ENCODE measurements at regions not wholly inside any gene's neighbourhood (a gene's known extent, or its start where the extent isn't known, plus 50 kb on each side); places are given as distances from the start of the nearest gene placed in this dataset.
"Not testable (repeated sequence)": the region's sequence is repeated elsewhere in the genome, so short reads cannot be mapped to it uniquely, and the experiment has no call there.

- Mint-ChIP-seq H3K27me3 (no peaks in the 10 kb centered on the region), H3K27ac (no peak overlapping the region), H3K36me3 (no peaks in the 10 kb centered on the region), H3K9me3 (ENCODE audit: low read depth) (no peaks in the 10 kb centered on the region), H3K4me1 (peaks cover 8% of the 10 kb centered on the region), H3K4me3 (no peak overlapping the region)
- DNase-seq = no peak
- CTCF ChIA-PET = no interaction called here
- ATAC-seq = no peak
Observed at GRCh38 chr6:14547284-14547998, 429.9 kb downstream of the CD83 start.

GRCh38 chr6:14549304-14549770, 431.8 kb downstream of the CD83 start:
- no peak overlapping the region for H3K27ac Mint-ChIP-seq
- CTCF ChIA-PET = no interaction called here
- H3K27me3 Mint-ChIP-seq = no peaks in the 10 kb centered on the region

GRCh38 chr6:14549871-14550270, 432.3 kb downstream of the CD83 start:
- Mint-ChIP-seq H3K4me3 (no peak overlapping the region), H3K36me3 (no peaks in the 10 kb centered on the region), H3K27me3 (no peaks in the 10 kb centered on the region), H3K27ac (no peak overlapping the region), H3K4me1 (no peaks in the 10 kb centered on the region), H3K9me3 (ENCODE audit: low read depth) (no peaks in the 10 kb centered on the region)
- ATAC-seq (no peak), DNase-seq (no peak)
- CTCF ChIA-PET = no interaction called here

More at GRCh38 chr6:14549304-14549770, 431.8 kb downstream of the CD83 start:
- Mint-ChIP-seq H3K4me1 (no peaks in the 10 kb centered on the region), H3K9me3 (ENCODE audit: low read depth) (no peaks in the 10 kb centered on the region), H3K4me3 (no peak overlapping the region), H3K36me3 (no peaks in the 10 kb centered on the region)
- DNase-seq (no peak), ATAC-seq (no peak)

- CTCF ChIA-PET = no interaction called here
Observed at GRCh38 chr6:14550410-14550809, 432.8 kb downstream of the CD83 start.

GRCh38 chr6:14550822-14551221, 433.2 kb downstream of the CD83 start:
- Mint-ChIP-seq H3K27ac (no peak overlapping the region), H3K4me1 (no peaks in the 10 kb centered on the region), H3K9me3 (ENCODE audit: low read depth) (no peaks in the 10 kb centered on the region), H3K4me3 (no peak overlapping the region), H3K36me3 (no peaks in the 10 kb centered on the region), H3K27me3 (no peaks in the 10 kb centered on the region)
- DNase-seq (no peak), ATAC-seq (no peak)
- CTCF ChIA-PET = no interaction called here

More at GRCh38 chr6:14550410-14550809, 432.8 kb downstream of the CD83 start:
- ATAC-seq (no peak), DNase-seq (no peak)
- Mint-ChIP-seq H3K4me1 (no peaks in the 10 kb centered on the region), H3K27me3 (no peaks in the 10 kb centered on the region), H3K27ac (no peak overlapping the region), H3K36me3 (no peaks in the 10 kb centered on the region), H3K4me3 (no peak overlapping the region), H3K9me3 (ENCODE audit: low read depth) (no peaks in the 10 kb centered on the region)

GRCh38 chr6:14551601-14552000, 434.0 kb downstream of the CD83 start:
- DNase-seq; ATAC-seq; H3K27ac Mint-ChIP-seq; CTCF ChIA-PET; H3K4me1 Mint-ChIP-seq; H3K36me3 Mint-ChIP-seq; H3K27me3 Mint-ChIP-seq; H3K4me3 Mint-ChIP-seq; H3K9me3 Mint-ChIP-seq (ENCODE audit: low read depth): not testable (repeated sequence)

GRCh38 chr6:14552891-14553290, 435.3 kb downstream of the CD83 start:
- DNase-seq (no peak), ATAC-seq (no peak)
- CTCF ChIA-PET = no interaction called here
- Mint-ChIP-seq H3K36me3 (no peaks in the 10 kb centered on the region), H3K27me3 (no peaks in the 10 kb centered on the region), H3K9me3 (ENCODE audit: low read depth) (no peaks in the 10 kb centered on the region), H3K27ac (no peak overlapping the region), H3K4me3 (no peak overlapping the region), H3K4me1 (no peaks in the 10 kb centered on the region)

GRCh38 chr6:14553515-14553914, 435.9 kb downstream of the CD83 start:
- CTCF ChIA-PET = no interaction called here
- Mint-ChIP-seq H3K4me1 (no peaks in the 10 kb centered on the region), H3K4me3 (no peak overlapping the region), H3K36me3 (no peaks in the 10 kb centered on the region), H3K9me3 (ENCODE audit: low read depth) (no peaks in the 10 kb centered on the region), H3K27ac (no peak overlapping the region), H3K27me3 (no peaks in the 10 kb centered on the region)
- no peak for DNase-seq
- no peak for ATAC-seq

GRCh38 chr6:14555804-14556203, 438.2 kb downstream of the CD83 start:
- Mint-ChIP-seq H3K4me3 (no peak overlapping the region), H3K9me3 (ENCODE audit: low read depth) (no peaks in the 10 kb centered on the region), H3K4me1 (no peaks in the 10 kb centered on the region), H3K36me3 (no peaks in the 10 kb centered on the region), H3K27me3 (no peaks in the 10 kb centered on the region), H3K27ac (no peak overlapping the region)
- DNase-seq (no peak), ATAC-seq (no peak)
- CTCF ChIA-PET = no interaction called here

- Mint-ChIP-seq H3K4me3 (no peak overlapping the region), H3K4me1 (no peaks in the 10 kb centered on the region), H3K36me3 (peaks cover 6% of the 10 kb centered on the region), H3K27ac (no peak overlapping the region), H3K9me3 (ENCODE audit: low read depth) (no peaks in the 10 kb centered on the region), H3K27me3 (no peaks in the 10 kb centered on the region)
- no peak for DNase-seq
- ATAC-seq = no peak
- CTCF ChIA-PET = no interaction called here
Observed at GRCh38 chr6:14559746-14560536, 442.4 kb downstream of the CD83 start.

- DNase-seq; H3K4me3 Mint-ChIP-seq; H3K9me3 Mint-ChIP-seq (ENCODE audit: low read depth); H3K4me1 Mint-ChIP-seq; ATAC-seq; H3K27ac Mint-ChIP-seq; CTCF ChIA-PET; H3K27me3 Mint-ChIP-seq; H3K36me3 Mint-ChIP-seq: not testable (repeated sequence)
Observed at GRCh38 chr6:14561563-14561962, 444.0 kb downstream of the CD83 start.

- peaks cover 5% of the 10 kb centered on the region for H3K27me3 Mint-ChIP-seq
- H3K4me1 Mint-ChIP-seq = peaks cover 3% of the 10 kb centered on the region
- H3K9me3 Mint-ChIP-seq (ENCODE audit: low read depth) = no peaks in the 10 kb centered on the region
- peaks cover 4% of the 10 kb centered on the region for H3K36me3 Mint-ChIP-seq
- H3K27ac Mint-ChIP-seq = no peak overlapping the region
- ATAC-seq (no peak), DNase-seq (no peak)
- CTCF ChIA-PET = no interaction called here
- no peak overlapping the region for H3K4me3 Mint-ChIP-seq
Observed at GRCh38 chr6:14567842-14568241, 450.3 kb downstream of the CD83 start.

GRCh38 chr6:14569394-14569793, 451.8 kb downstream of the CD83 start:
- peaks cover 4% of the 10 kb centered on the region for H3K36me3 Mint-ChIP-seq
- peaks cover 5% of the 10 kb centered on the region for H3K27me3 Mint-ChIP-seq
- ATAC-seq (no peak), DNase-seq (no peak)
- H3K9me3 Mint-ChIP-seq (ENCODE audit: low read depth) = no peaks in the 10 kb centered on the region
- CTCF ChIA-PET = no interaction called here
- H3K27ac Mint-ChIP-seq = no peak overlapping the region
- no peak overlapping the region for H3K4me3 Mint-ChIP-seq
- H3K4me1 Mint-ChIP-seq = peaks cover 3% of the 10 kb centered on the region

GRCh38 chr6:14569874-14570273, 452.3 kb downstream of the CD83 start:
- H3K27me3 Mint-ChIP-seq; H3K27ac Mint-ChIP-seq; H3K36me3 Mint-ChIP-seq; H3K4me3 Mint-ChIP-seq; H3K9me3 Mint-ChIP-seq (ENCODE audit: low read depth); ATAC-seq; DNase-seq; H3K4me1 Mint-ChIP-seq; CTCF ChIA-PET: not testable (repeated sequence)
